ENCODE measurements at regions not wholly inside any gene's neighbourhood (a gene's known extent, or its start where the extent isn't known, plus 50 kb on each side); places are given as distances from the start of the nearest gene placed in this dataset.

- peaks cover under 1% of the 10 kb centered on the region for H3K4me1 ChIP-seq (ENCODE audit: insufficient read depth, low read length)
- no peak overlapping the region for H3K27ac ChIP-seq (ENCODE audit: low read depth, low read length)
- no peaks in the 10 kb centered on the region for H3K27me3 ChIP-seq (ENCODE audit: insufficient read depth, low read length)
Observed at GRCh38 chr5:35324679-35325078, 94.4 kb upstream of the PRLR start.

GRCh38 chr5:35324201-35324600 is 93.9 kb upstream of the PRLR start:
- no peak for TF ChIP-seq CTCF (IDR thresholded peaks at IDR 0.05; ENCODE audit: extremely low read depth, low read depth, low read length)
- H3K27ac ChIP-seq (ENCODE audit: low read depth, low read length) = no peak overlapping the region
- no peak for DNase-seq (ENCODE audit: insufficient read length, low spot score, missing footprints)
- peaks cover 5% of the 10 kb centered on the region for H3K4me1 ChIP-seq (ENCODE audit: insufficient read depth, low read length)
- H3K9me3 ChIP-seq (ENCODE audit: low read depth, low read length) = no peaks in the 10 kb centered on the region
- H2AFZ ChIP-seq (ENCODE audit: low read length) = no peak overlapping the region
- H3K27me3 ChIP-seq (ENCODE audit: insufficient read depth, low read length) = no peaks in the 10 kb centered on the region
- no peak overlapping the region for H3K4me3 ChIP-seq (ENCODE audit: insufficient read depth, low read length)
- H4K20me1 ChIP-seq (ENCODE audit: insufficient read depth, low read length) = no peaks in the 10 kb centered on the region
- no peak overlapping the region for H3K4me2 ChIP-seq (ENCODE audit: insufficient read depth, low read length)
- H3K36me3 ChIP-seq (ENCODE audit: insufficient read depth, low read length) = no peaks in the 10 kb centered on the region
- H3K79me2 ChIP-seq (ENCODE audit: insufficient read depth, low read length) = no peaks in the 10 kb centered on the region

More at GRCh38 chr5:35324679-35325078, 94.4 kb upstream of the PRLR start:
- no peaks in the 10 kb centered on the region for H4K20me1 ChIP-seq (ENCODE audit: insufficient read depth, low read length)
- no peak overlapping the region for H2AFZ ChIP-seq (ENCODE audit: low read length)
- no peak overlapping the region for H3K4me3 ChIP-seq (ENCODE audit: insufficient read depth, low read length)
- no peak overlapping the region for H3K4me2 ChIP-seq (ENCODE audit: insufficient read depth, low read length)
- H3K9me3 ChIP-seq (ENCODE audit: low read depth, low read length) = no peaks in the 10 kb centered on the region
- no peaks in the 10 kb centered on the region for H3K36me3 ChIP-seq (ENCODE audit: insufficient read depth, low read length)
- TF ChIP-seq CTCF (IDR thresholded peaks at IDR 0.05; ENCODE audit: extremely low read depth, low read depth, low read length) = no peak
- no peak for DNase-seq (ENCODE audit: insufficient read length, low spot score, missing footprints)
- no peaks in the 10 kb centered on the region for H3K79me2 ChIP-seq (ENCODE audit: insufficient read depth, low read length)

- no peak for DNase-seq (ENCODE audit: insufficient read length, low spot score, missing footprints)
- H3K9me3 ChIP-seq (ENCODE audit: low read depth, low read length) = no peaks in the 10 kb centered on the region
- H3K4me2 ChIP-seq (ENCODE audit: insufficient read depth, low read length) = no peak overlapping the region
- H3K27ac ChIP-seq (ENCODE audit: low read depth, low read length) = no peak overlapping the region
- no peak overlapping the region for H2AFZ ChIP-seq (ENCODE audit: low read length)
- H3K79me2 ChIP-seq (ENCODE audit: insufficient read depth, low read length) = no peaks in the 10 kb centered on the region
- H3K4me3 ChIP-seq (ENCODE audit: insufficient read depth, low read length) = no peak overlapping the region
- H3K27me3 ChIP-seq (ENCODE audit: insufficient read depth, low read length) = peaks cover 2% of the 10 kb centered on the region
- TF ChIP-seq CTCF (IDR thresholded peaks at IDR 0.05; ENCODE audit: extremely low read depth, low read depth, low read length) = no peak
- peaks cover 5% of the 10 kb centered on the region for H3K4me1 ChIP-seq (ENCODE audit: insufficient read depth, low read length)
- H4K20me1 ChIP-seq (ENCODE audit: insufficient read depth, low read length) = no peaks in the 10 kb centered on the region
- H3K36me3 ChIP-seq (ENCODE audit: insufficient read depth, low read length) = no peaks in the 10 kb centered on the region
Observed at GRCh38 chr5:35320029-35320428, 89.7 kb upstream of the PRLR start.

- Histone ChIP-seq H3K4me3 (ENCODE audit: insufficient read depth, low read length) (no peak overlapping the region), H3K9me3 (ENCODE audit: low read depth, low read length) (no peaks in the 10 kb centered on the region), H2AFZ (ENCODE audit: low read length) (no peak overlapping the region), H3K36me3 (ENCODE audit: insufficient read depth, low read length) (no peaks in the 10 kb centered on the region), H3K27ac (ENCODE audit: low read depth, low read length) (no peak overlapping the region), H3K27me3 (ENCODE audit: insufficient read depth, low read length) (peaks cover 2% of the 10 kb centered on the region), H4K20me1 (ENCODE audit: insufficient read depth, low read length) (no peaks in the 10 kb centered on the region), H3K4me2 (ENCODE audit: insufficient read depth, low read length) (no peak overlapping the region), H3K79me2 (ENCODE audit: insufficient read depth, low read length) (no peaks in the 10 kb centered on the region), H3K4me1 (ENCODE audit: insufficient read depth, low read length) (peaks cover 5% of the 10 kb centered on the region)
- no peak for DNase-seq (ENCODE audit: insufficient read length, low spot score, missing footprints)
- no peak for TF ChIP-seq CTCF (IDR thresholded peaks at IDR 0.05; ENCODE audit: extremely low read depth, low read depth, low read length)
Observed at GRCh38 chr5:35319333-35320002, 89.2 kb upstream of the PRLR start.

Measured in osteoblast (primary cell).